Prostate gland (tissue), 1 donor: ENCODE measurements at regions not wholly inside any gene's neighbourhood (a gene's known extent, or its start where the extent isn't known, plus 50 kb on each side); places are given as distances from the start of the nearest gene placed in this dataset.

Experiments used
- POLR2A ChIP-seq: fragments of 450-650 bp; IDR thresholded peaks from one replicate; pipeline ENCODE4 v1.6.1; 2016; ENCODE audit warnings: antibody characterized with exemption, mild to moderate bottlenecking
- POLR2AphosphoS5 ChIP-seq: sonication (generic); formaldehyde crosslinking; IDR thresholded peaks from one replicate; pipeline ENCODE4 v1.6.1; 2017; ENCODE audit warnings: antibody characterized with exemption

DNA sequence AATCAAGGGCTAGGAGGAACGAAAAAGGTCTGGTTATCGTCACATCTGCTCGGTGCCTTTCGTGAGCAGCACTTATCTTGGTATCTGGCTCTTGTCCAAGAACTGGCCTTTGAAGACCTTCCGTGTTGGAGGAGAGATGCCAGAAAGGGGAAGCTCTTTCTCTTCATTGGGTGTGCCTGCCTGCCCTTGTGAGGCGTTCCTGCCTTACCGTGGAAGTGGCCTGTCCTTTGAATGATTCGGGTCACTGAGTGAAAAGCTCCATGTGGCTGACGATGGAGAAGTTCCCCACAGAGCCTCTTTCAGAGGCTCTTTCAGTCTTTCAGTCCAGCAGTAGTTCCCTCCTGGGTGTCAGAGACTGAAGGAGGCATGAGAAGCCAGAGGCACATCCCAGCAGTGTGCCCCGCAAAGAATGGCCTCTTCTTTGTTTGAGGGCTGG is 121.5 kb upstream of the SLC10A2 start:
- TF ChIP-seq POLR2A (no peak), POLR2AphosphoS5 (no peak)
